Activated CD8-positive, alpha-beta memory T cell treated with anti-CD3 and anti-CD28 coated beads, Interleukin-2, amount 10 ng/mL, durations not matched to agents 7 days and 5 days (primary cell): ENCODE measurements at regions not wholly inside any gene's neighbourhood (a gene's known extent, or its start where the extent isn't known, plus 50 kb on each side); places are given as distances from the start of the nearest gene placed in this dataset.

Experiments
- ATAC-seq: fragments of 150-1000 bp; cut with Tn5 transposase; one replicate; pipeline ENCODE4 v1.10.0; 2021; ENCODE audit warnings: moderate library complexity
- CTCF ChIA-PET: fragments of 350-600 bp; sonication (Branson Sonifier 250); formaldehyde crosslinking; loops from one replicate; lab custom pipeline; 2021; ENCODE audit warnings: antibody characterized with exemption; lab: Charles Lee
- DNase-seq: peaks from one replicate; pipeline ENCODE4 v3.0.0-alpha.2; 2020
- H3K27ac Mint-ChIP-seq: one replicate; pipeline ENCODE4 v1.8.0; 2021; ENCODE audit warnings: mild to moderate bottlenecking, mixed read lengths
- H3K27me3 Mint-ChIP-seq: one replicate; pipeline ENCODE4 v1.8.0; 2021; ENCODE audit warnings: mixed read lengths
- H3K36me3 Mint-ChIP-seq: one replicate; pipeline ENCODE4 v1.8.0; 2021; ENCODE audit warnings: mild to moderate bottlenecking, mixed read lengths
- H3K4me1 Mint-ChIP-seq: one replicate; pipeline ENCODE4 v1.8.0; 2021; ENCODE audit warnings: mixed read lengths
- H3K4me3 Mint-ChIP-seq: one replicate; pipeline ENCODE4 v1.8.0; 2021; ENCODE audit warnings: mild to moderate bottlenecking, moderate library complexity, mixed read lengths
- H3K9me3 Mint-ChIP-seq: one replicate; pipeline ENCODE4 v1.8.0; 2022; ENCODE audit warnings: low read depth, mixed read lengths

GRCh38 chr3:82033186-82033585 is 271.7 kb upstream of the GBE1 start:
- CTCF ChIA-PET, result no interaction called here
- Mint-ChIP-seq H3K4me3 (no peak overlapping the region), H3K27ac (no peak overlapping the region), H3K4me1 (no peaks in the 10 kb centered on the region), H3K36me3 (no peaks in the 10 kb centered on the region), H3K9me3 (no peaks in the 10 kb centered on the region), H3K27me3 (no peaks in the 10 kb centered on the region)
- ATAC-seq (no peak), DNase-seq (no peak)

- DNase-seq (no peak), ATAC-seq (no peak)
- H3K4me1 Mint-ChIP-seq, result no peaks in the 10 kb centered on the region
- no peaks in the 10 kb centered on the region for H3K36me3 Mint-ChIP-seq
- no peak overlapping the region for H3K4me3 Mint-ChIP-seq
- H3K27me3 Mint-ChIP-seq, result no peaks in the 10 kb centered on the region
- CTCF ChIA-PET, result no interaction called here
- no peak overlapping the region for H3K27ac Mint-ChIP-seq
- no peaks in the 10 kb centered on the region for H3K9me3 Mint-ChIP-seq
Observed at GRCh38 chr3:82031596-82031995, 270.2 kb upstream of the GBE1 start.

- Mint-ChIP-seq H3K4me1 (no peaks in the 10 kb centered on the region), H3K9me3 (no peaks in the 10 kb centered on the region), H3K27me3 (no peaks in the 10 kb centered on the region), H3K27ac (no peak overlapping the region), H3K4me3 (no peak overlapping the region), H3K36me3 (no peaks in the 10 kb centered on the region)
- DNase-seq, result no peak
- CTCF ChIA-PET, result no interaction called here
- no peak for ATAC-seq
Observed at GRCh38 chr3:82030916-82031315, 269.5 kb upstream of the GBE1 start.

- Mint-ChIP-seq H3K27me3 (no peaks in the 10 kb centered on the region), H3K4me3 (no peak overlapping the region), H3K4me1 (no peaks in the 10 kb centered on the region), H3K27ac (no peak overlapping the region), H3K36me3 (no peaks in the 10 kb centered on the region), H3K9me3 (no peaks in the 10 kb centered on the region)
- no peak for ATAC-seq
- CTCF ChIA-PET, result no interaction called here
- no peak for DNase-seq
Observed at GRCh38 chr3:82022836-82023235, 261.4 kb upstream of the GBE1 start.

- H3K9me3 Mint-ChIP-seq, result no peaks in the 10 kb centered on the region
- ATAC-seq, result no peak
- H3K27me3 Mint-ChIP-seq, result no peaks in the 10 kb centered on the region
- no peaks in the 10 kb centered on the region for H3K4me1 Mint-ChIP-seq
- no peaks in the 10 kb centered on the region for H3K36me3 Mint-ChIP-seq
- no peak for DNase-seq
- H3K4me3 Mint-ChIP-seq, result no peak overlapping the region
- CTCF ChIA-PET, result no interaction called here
- H3K27ac Mint-ChIP-seq, result no peak overlapping the region
Observed at GRCh38 chr3:82020282-82020681, 258.8 kb upstream of the GBE1 start.

- Mint-ChIP-seq H3K9me3 (peaks cover 2% of the 10 kb centered on the region), H3K4me1 (no peaks in the 10 kb centered on the region), H3K36me3 (no peaks in the 10 kb centered on the region), H3K4me3 (no peak overlapping the region), H3K27me3 (no peaks in the 10 kb centered on the region), H3K27ac (no peak overlapping the region)
- ATAC-seq (no peak), DNase-seq (no peak)
- CTCF ChIA-PET, result no interaction called here
Observed at GRCh38 chr3:82015241-82015640, 253.8 kb upstream of the GBE1 start.

GRCh38 chr3:82012775-82013174 is 251.3 kb upstream of the GBE1 start:
- H3K27ac Mint-ChIP-seq, result no peak overlapping the region

GRCh38 chr3:82011336-82011735 is 249.9 kb upstream of the GBE1 start:
- H3K36me3 Mint-ChIP-seq, result no peaks in the 10 kb centered on the region
- DNase-seq, result no peak
- H3K27ac Mint-ChIP-seq, result no peak overlapping the region
- CTCF ChIA-PET, result no interaction called here
- no peak for ATAC-seq
- H3K9me3 Mint-ChIP-seq, result peaks cover 5% of the 10 kb centered on the region
- H3K27me3 Mint-ChIP-seq, result no peaks in the 10 kb centered on the region
- H3K4me3 Mint-ChIP-seq, result no peak overlapping the region
- no peaks in the 10 kb centered on the region for H3K4me1 Mint-ChIP-seq

More at GRCh38 chr3:82012775-82013174, 251.3 kb upstream of the GBE1 start:
- Mint-ChIP-seq H3K4me1 (no peaks in the 10 kb centered on the region), H3K27me3 (no peaks in the 10 kb centered on the region), H3K36me3 (no peaks in the 10 kb centered on the region), H3K9me3 (peaks cover 5% of the 10 kb centered on the region), H3K4me3 (no peak overlapping the region)
- ATAC-seq, result no peak
- CTCF ChIA-PET, result no interaction called here
- DNase-seq, result no peak

- Mint-ChIP-seq H3K27me3 (no peaks in the 10 kb centered on the region), H3K27ac (no peak overlapping the region), H3K9me3 (peaks cover 3% of the 10 kb centered on the region), H3K4me3 (no peak overlapping the region), H3K4me1 (no peaks in the 10 kb centered on the region), H3K36me3 (no peaks in the 10 kb centered on the region)
- ATAC-seq (no peak), DNase-seq (no peak)
- CTCF ChIA-PET, result no interaction called here
Observed at GRCh38 chr3:82005266-82005665, 243.8 kb upstream of the GBE1 start.

- Mint-ChIP-seq H3K4me3 (no peak overlapping the region), H3K36me3 (no peaks in the 10 kb centered on the region), H3K4me1 (no peaks in the 10 kb centered on the region), H3K9me3 (peaks cover 3% of the 10 kb centered on the region), H3K27me3 (no peaks in the 10 kb centered on the region), H3K27ac (no peak overlapping the region)
- ATAC-seq (no peak), DNase-seq (no peak)
- CTCF ChIA-PET, result no interaction called here
Observed at GRCh38 chr3:82004266-82004665, 242.8 kb upstream of the GBE1 start.

- Mint-ChIP-seq H3K4me1 (no peaks in the 10 kb centered on the region), H3K36me3 (no peaks in the 10 kb centered on the region), H3K27me3 (no peaks in the 10 kb centered on the region), H3K9me3 (no peaks in the 10 kb centered on the region), H3K4me3 (no peak overlapping the region), H3K27ac (no peak overlapping the region)
- no peak for DNase-seq
- no peak for ATAC-seq
- CTCF ChIA-PET, result no interaction called here
Observed at GRCh38 chr3:82002986-82003642, 241.7 kb upstream of the GBE1 start.

GRCh38 chr3:82002491-82002890 is 241.0 kb upstream of the GBE1 start:
- Mint-ChIP-seq H3K36me3 (no peaks in the 10 kb centered on the region), H3K27me3 (no peaks in the 10 kb centered on the region), H3K4me1 (no peaks in the 10 kb centered on the region), H3K27ac (no peak overlapping the region), H3K4me3 (no peak overlapping the region), H3K9me3 (no peaks in the 10 kb centered on the region)
- CTCF ChIA-PET, result no interaction called here
- DNase-seq, result no peak
- no peak for ATAC-seq

- H3K27ac Mint-ChIP-seq, result no peak overlapping the region
- no peaks in the 10 kb centered on the region for H3K36me3 Mint-ChIP-seq
- CTCF ChIA-PET, result no interaction called here
- DNase-seq, result no peak
- no peak overlapping the region for H3K4me3 Mint-ChIP-seq
- H3K9me3 Mint-ChIP-seq, result no peaks in the 10 kb centered on the region
- no peaks in the 10 kb centered on the region for H3K27me3 Mint-ChIP-seq
- ATAC-seq, result no peak
- no peaks in the 10 kb centered on the region for H3K4me1 Mint-ChIP-seq
Observed at GRCh38 chr3:82001276-82001923, 240.0 kb upstream of the GBE1 start.

GRCh38 chr3:82000773-82001172 is 239.3 kb upstream of the GBE1 start:
- Mint-ChIP-seq H3K4me1 (no peaks in the 10 kb centered on the region), H3K36me3 (no peaks in the 10 kb centered on the region), H3K4me3 (no peak overlapping the region), H3K9me3 (no peaks in the 10 kb centered on the region), H3K27ac (no peak overlapping the region), H3K27me3 (no peaks in the 10 kb centered on the region)
- CTCF ChIA-PET, result no interaction called here
- DNase-seq (no peak), ATAC-seq (no peak)
